A549 (cell line): ENCODE measurements at regions not wholly inside any gene's neighbourhood (a gene's known extent, or its start where the extent isn't known, plus 50 kb on each side); places are given as distances from the start of the nearest gene placed in this dataset.

ENCODE experiments used
- ATAC-seq, 2 experiments: fragments of 200-7000 bp in 1 of 2; fragments of >200 bp in 1 of 2; cut with Nextera tagmentation in 1 of 2; cut with Tn5 transposase in 1 of 2; 3 replicates each; pipeline versions ENCODE4 v1.8.0 to v1.9.1; 2018 to 2020; ENCODE audit warnings: mild to moderate bottlenecking in 1 of 2, moderate library complexity in 1 of 2
- CTCF ChIA-PET: fragments of 300-600 bp; sonication (Branson Sonifier 250); formaldehyde crosslinking; extraction: SDS; loops from one replicate; lab custom pipeline; 2021; ENCODE audit warnings: antibody characterized with exemption, inconsistent platforms; lab: Yijun Ruan, JAX
- POLR2A ChIA-PET: fragments of 350-600 bp; formaldehyde crosslinking; extraction: SDS; loops from one replicate; lab custom pipeline; 2021; ENCODE audit warnings: antibody characterized with exemption, inconsistent platforms; lab: Yijun Ruan, JAX
- DNase-seq, 2 experiments: peaks; one replicate each; pipeline versions ENCODE4 v3.0.0 to v3.0.0-alpha.2; 2011 to 2016; ENCODE audit warnings: low read depth in 1 of 2, low spot score in 1 of 2
- FAIRE-seq: peaks from 2 replicates; lab custom pipeline; 2011; peaks lifted over from hg19 to GRCh38; lab: Jason Lieb, UNC
- H3K27ac ChIP-seq, 2 experiments: fragments of >200 bp; sonication (Bioruptor Twin); formaldehyde crosslinking; 3 replicates each; pipeline ENCODE4 v1.5.1; 2016 to 2017
- H3K4me1 ChIP-seq: fragments of >200 bp; sonication (Bioruptor Twin); formaldehyde crosslinking; 3 replicates; pipeline ENCODE4 v1.6.1; 2016
- H3K4me2 ChIP-seq: fragments of >200 bp; sonication (Bioruptor Twin); formaldehyde crosslinking; 3 replicates; pipeline ENCODE4 v1.6.1; 2016
- H3K4me3 ChIP-seq: fragments of >200 bp; sonication (Bioruptor Twin); formaldehyde crosslinking; 3 replicates; pipeline ENCODE4 v1.5.1; 2016
- H3K9me3 ChIP-seq: fragments of >200 bp; sonication (Bioruptor Twin); formaldehyde crosslinking; 3 replicates; pipeline ENCODE4 v1.6.1; 2016
- BCL3 ChIP-seq: fragments of >200 bp; sonication (Bioruptor Twin); formaldehyde crosslinking; IDR thresholded peaks from 3 replicates; pipeline ENCODE4 v1.6.1; 2016
- CHD4 ChIP-seq: fragments of 200-600 bp; sonication (generic); IDR thresholded peaks from 2 replicates; pipeline ENCODE4 v1.6.1; 2016; ENCODE audit warnings: antibody characterized with exemption, mild to moderate bottlenecking, borderline replicate concordance
- E2F6 ChIP-seq: IDR thresholded peaks from 2 replicates; pipeline ENCODE4 v1.6.1; 2012; ENCODE audit warnings: low read depth, borderline replicate concordance
- EP300 ChIP-seq, 2 experiments: fragments of >200 bp; sonication (Bioruptor Twin); formaldehyde crosslinking; IDR thresholded peaks; 2 replicates in 1 of 2; 3 replicates in 1 of 2; pipeline ENCODE4 v1.6.1; 2016 to 2017
- FOSB ChIP-seq: fragments of 250-450 bp; sonication (Bioruptor Pico); IDR thresholded peaks from 2 replicates; pipeline ENCODE4 v1.5.0; 2020; ENCODE audit warnings: mild to moderate bottlenecking, moderate library complexity
- FOXS1 ChIP-seq: fragments of 250-450 bp; sonication (Bioruptor Pico); IDR thresholded peaks from 2 replicates; pipeline ENCODE4 v1.5.0; 2020; ENCODE audit warnings: mild to moderate bottlenecking, moderate library complexity
- GATA3 ChIP-seq: IDR thresholded peaks from 2 replicates; pipeline ENCODE4 v1.6.1; 2012; ENCODE audit warnings: borderline replicate concordance
- HES2 ChIP-seq: fragments of >200 bp; sonication (Bioruptor Twin); formaldehyde crosslinking; IDR thresholded peaks from 2 replicates; pipeline ENCODE4 v1.6.1; 2016
- HMGXB4 ChIP-seq: fragments of 250-450 bp; sonication (Bioruptor Pico); IDR thresholded peaks from 2 replicates; pipeline ENCODE4 v1.5.0; 2021; ENCODE audit warnings: mild to moderate bottlenecking, moderate library complexity, borderline replicate concordance
- HOXB13 ChIP-seq: fragments of 250-450 bp; sonication (Bioruptor Pico); IDR thresholded peaks from 2 replicates; pipeline ENCODE4 v1.5.0; 2020; ENCODE audit warnings: low read depth, mild to moderate bottlenecking, moderate library complexity
- HOXB5 ChIP-seq: fragments of 250-450 bp; sonication (Bioruptor Pico); IDR thresholded peaks from 2 replicates; pipeline ENCODE4 v1.5.0; 2020; ENCODE audit warnings: mild to moderate bottlenecking, moderate library complexity
- KDM5A ChIP-seq: fragments of 200-600 bp; sonication (generic); IDR thresholded peaks from 2 replicates; pipeline ENCODE4 v1.6.1; 2016; ENCODE audit warnings: antibody characterized with exemption, mild to moderate bottlenecking
- MAFK ChIP-seq: fragments of 450-650 bp; IDR thresholded peaks from 2 replicates; pipeline ENCODE4 v1.6.1; 2014; ENCODE audit not compliant: partially characterized antibody
- MAZ ChIP-seq: fragments of 150-350 bp; IDR thresholded peaks from 2 replicates; pipeline ENCODE4 v1.6.1; 2014; ENCODE audit warnings: antibody characterized with exemption, low read depth, low read length, borderline replicate concordance
- MYC ChIP-seq: IDR thresholded peaks from 2 replicates; pipeline ENCODE4 v1.6.1; 2012; ENCODE audit warnings: mild to moderate bottlenecking, inconsistent platforms, low read length, improper control_type of control experiment, borderline replicate concordance
- NFE2L2 ChIP-seq: fragments of 150-350 bp; conservative IDR thresholded peaks from 2 replicates; pipeline ENCODE4 v1.6.1; 2014; ENCODE audit warnings: low read length
- PBX3 ChIP-seq: IDR thresholded peaks from 2 replicates; pipeline ENCODE4 v1.6.1; 2012
- RFX5 ChIP-seq: fragments of 450-650 bp; IDR thresholded peaks from 2 replicates; pipeline ENCODE4 v1.7.1; 2014; ENCODE audit warnings: antibody characterized with exemption, mild to moderate bottlenecking, moderate library complexity
- SMC3 ChIP-seq: fragments of >200 bp; sonication (Bioruptor Twin); formaldehyde crosslinking; IDR thresholded peaks from 3 replicates; pipeline ENCODE4 v1.6.1; 2018; ENCODE audit warnings: inconsistent platforms
- SREBF2 ChIP-seq: fragments of 450-650 bp; IDR thresholded peaks from 2 replicates; pipeline ENCODE4 v1.6.1; 2014; ENCODE audit warnings: mild to moderate bottlenecking, moderate library complexity
- USF2 ChIP-seq: fragments of 450-650 bp; IDR thresholded peaks from 2 replicates; pipeline ENCODE4 v1.6.1; 2014; ENCODE audit warnings: antibody characterized with exemption
- ZSCAN20 ChIP-seq: fragments of 250-450 bp; sonication (Bioruptor Pico); IDR thresholded peaks from 2 replicates; pipeline ENCODE4 v1.8.0; 2022; ENCODE audit warnings: mild to moderate bottlenecking, moderate library complexity
- WGBS: methylation state at CpG from one replicate; pipeline ENCODE4 v1.1.6; 2017; ENCODE audit errors: missing lambda C conversion rate; 5-methylcytosine and 5-hydroxymethylcytosine counted together

DNA sequence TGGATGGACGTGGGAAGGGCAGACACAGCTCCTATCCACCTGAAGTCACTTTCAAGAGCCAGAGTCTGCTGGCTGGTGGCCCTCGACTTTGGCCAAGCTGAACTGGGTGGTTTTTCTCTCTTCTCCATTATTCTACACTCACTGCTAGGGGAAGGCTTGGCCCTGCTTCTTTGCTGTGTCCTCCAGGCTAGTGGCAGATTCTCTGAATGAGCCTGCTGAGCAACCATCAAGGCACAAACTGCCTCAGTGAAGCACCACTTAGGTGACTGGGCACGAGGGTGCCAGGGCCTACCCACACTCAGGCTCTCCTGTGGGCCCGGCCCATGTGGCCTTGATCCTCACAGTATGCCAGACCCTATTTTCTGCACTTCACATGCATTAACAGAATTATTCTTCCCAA is 92.0 kb downstream of the PJA1 start:
- Histone ChIP-seq H3K9me3 (no peaks in the 10 kb centered on the region), H3K4me1 (no peaks in the 10 kb centered on the region; the same call in 2 of the 3 replicates), H3K27ac (no peak overlapping the region), H3K4me2 (no peak overlapping the region), H3K4me3 (no peak overlapping the region)
- CTCF ChIA-PET = no interaction called here
- WGBS = 48% methylated on average over 4 of the region's 4 CpGs
- POLR2A ChIA-PET = no interaction called here
- FAIRE-seq (no peak), ATAC-seq (no peak), DNase-seq (no peak)
- TF ChIP-seq ZSCAN20 (CRISPR knock-in tag) (no peak), PBX3 (no peak), HOXB13 (CRISPR knock-in tag) (no peak), USF2 (no peak), HES2 (no peak), SMC3 (no peak), SREBF2 (no peak), MAZ (no peak), GATA3 (no peak), FOSB (CRISPR knock-in tag) (no peak), RFX5 (no peak), NFE2L2 (no peak)

- DNase-seq (no peak), ATAC-seq (no peak), FAIRE-seq (no peak)
- TF ChIP-seq FOXS1 (CRISPR knock-in tag) (no peak), SREBF2 (no peak), E2F6 (no peak), HOXB5 (CRISPR knock-in tag) (no peak), HMGXB4 (CRISPR knock-in tag) (no peak), BCL3 (no peak), MYC (no peak), CHD4 (no peak), MAZ (no peak), EP300 (IDR thresholded peaks at IDR 0.05) (no peak), MAFK (no peak), GATA3 (no peak), KDM5A (no peak)
- Histone ChIP-seq H3K4me1 (no peaks in the 10 kb centered on the region), H3K4me2 (no peak overlapping the region), H3K4me3 (no peak overlapping the region), H3K9me3 (no peaks in the 10 kb centered on the region), H3K27ac (no peak overlapping the region)
- ChIA-PET CTCF (interaction anchor here (0.9 kb wide), 1 partner anchor 61 kb away, joined by 3 read pairs; no protein-coding TSS in a partner anchor), POLR2A (no interaction called here)
- 58% methylated on average over 6 of the region's 6 CpGs for WGBS
Observed at GRCh38 chrX:69072486-69073006, 92.7 kb downstream of the PJA1 start.
